Nephron (organoid): ENCODE measurements at regions not wholly inside any gene's neighbourhood (a gene's known extent, or its start where the extent isn't known, plus 50 kb on each side); places are given as distances from the start of the nearest gene placed in this dataset.

Experiments used
- H3K27ac Mint-ChIP-seq, 3 experiments: 2 replicates each; pipeline ENCODE4 v1.8.0; 2020; ENCODE audit warnings: mixed read lengths in 3 of 3, mild to moderate bottlenecking in 2 of 3, moderate library complexity in 1 of 3
- H3K27me3 Mint-ChIP-seq: 2 replicates; pipeline ENCODE4 v1.8.0; 2021; ENCODE audit warnings: low read depth, mild to moderate bottlenecking, moderate library complexity, mixed read lengths
- H3K36me3 Mint-ChIP-seq: 2 replicates; pipeline ENCODE4 v1.8.0; 2020; ENCODE audit warnings: low read depth, mixed read lengths
- H3K4me1 Mint-ChIP-seq: 2 replicates; pipeline ENCODE4 v1.8.0; 2020; ENCODE audit warnings: mixed read lengths
- H3K4me3 Mint-ChIP-seq, 3 experiments: 2 replicates each; pipeline ENCODE4 v1.8.0; 2020; ENCODE audit warnings: mild to moderate bottlenecking in 3 of 3, mixed read lengths in 3 of 3, moderate library complexity in 2 of 3
- H3K9me3 Mint-ChIP-seq: 2 replicates; pipeline ENCODE4 v1.8.0; 2020; ENCODE audit warnings: mixed read lengths
- CTCF ChIP-seq, 3 experiments: fragments of 200-600 bp; sonication (generic); IDR thresholded peaks; one replicate each; pipeline ENCODE4 v1.5.0; 2021; ENCODE audit warnings: antibody characterized with exemption in 3 of 3; ENCODE audit not compliant: unreplicated experiment in 3 of 3

GRCh38 chr10:108104551-108105156, 940.1 kb upstream of the SORCS1 start:
- Mint-ChIP-seq H3K9me3 (no peaks in the 10 kb centered on the region), H3K27ac (no peak overlapping the region), H3K4me3 (no peak overlapping the region), H3K36me3 (no peaks in the 10 kb centered on the region), H3K4me1 (no peaks in the 10 kb centered on the region), H3K27me3 (peaks cover 3% of the 10 kb centered on the region)
- no peak for TF ChIP-seq CTCF (IDR thresholded peaks at IDR 0.05; ENCODE audit: unreplicated experiment in 3 of 3)

GRCh38 chr10:108097258-108097657, 932.8 kb upstream of the SORCS1 start:
- TF ChIP-seq CTCF (IDR thresholded peaks at IDR 0.05; ENCODE audit: unreplicated experiment in 3 of 3), result no peak
- Mint-ChIP-seq H3K4me1 (no peaks in the 10 kb centered on the region), H3K4me3 (no peak overlapping the region), H3K27me3 (peaks cover 4% of the 10 kb centered on the region), H3K36me3 (no peaks in the 10 kb centered on the region), H3K27ac (no peak overlapping the region), H3K9me3 (no peaks in the 10 kb centered on the region)

GRCh38 chr10:108095932-108096925, 931.7 kb upstream of the SORCS1 start:
- H3K36me3 Mint-ChIP-seq, result no peaks in the 10 kb centered on the region
- no peaks in the 10 kb centered on the region for H3K9me3 Mint-ChIP-seq
- peaks cover 4% of the 10 kb centered on the region for H3K27me3 Mint-ChIP-seq
- H3K4me3 Mint-ChIP-seq, result no peak overlapping the region
- H3K4me1 Mint-ChIP-seq, result no peaks in the 10 kb centered on the region
- TF ChIP-seq CTCF (IDR thresholded peaks at IDR 0.05; ENCODE audit: unreplicated experiment in 3 of 3), result no peak
- no peak overlapping the region for H3K27ac Mint-ChIP-seq

DNA sequence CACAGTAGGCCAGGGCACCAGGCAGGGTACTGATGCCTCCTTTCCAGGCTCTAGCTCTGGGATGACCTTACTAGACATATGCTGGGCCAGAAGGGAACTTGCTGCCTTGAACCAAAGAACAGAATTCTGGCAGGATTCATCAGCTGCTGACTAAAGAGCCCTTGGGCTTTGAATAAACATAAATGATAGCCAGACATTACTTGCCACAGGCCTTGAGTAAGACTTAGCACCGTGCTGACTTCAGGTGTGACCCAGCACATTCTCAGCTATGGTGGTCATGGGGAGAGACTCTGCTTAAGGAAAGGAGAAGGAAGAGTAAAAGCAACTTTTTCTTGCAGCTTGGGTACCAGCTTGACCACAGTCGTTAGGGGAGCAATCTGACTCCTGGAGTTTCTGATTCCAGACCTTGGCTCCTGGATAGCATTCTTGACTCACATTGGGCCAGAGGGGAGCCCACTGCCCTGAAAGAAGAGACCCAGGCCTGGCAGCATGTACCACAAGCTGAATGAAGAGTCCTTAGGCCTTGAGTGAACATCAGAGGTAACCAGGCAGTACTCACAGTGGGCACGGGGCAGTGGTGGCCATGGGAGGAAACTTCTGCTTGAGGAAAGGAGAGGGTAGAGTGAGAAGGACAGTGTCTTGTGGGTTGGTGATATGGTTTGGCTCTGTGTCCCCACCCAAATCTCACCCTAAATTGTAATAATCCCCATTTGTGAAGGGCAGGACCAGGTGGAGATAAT, 926.1 kb upstream of the SORCS1 start:
- H3K4me1 Mint-ChIP-seq, result no peaks in the 10 kb centered on the region
- no peak overlapping the region for H3K27ac Mint-ChIP-seq
- TF ChIP-seq CTCF (IDR thresholded peaks at IDR 0.05; ENCODE audit: unreplicated experiment in 3 of 3), result no peak
- H3K9me3 Mint-ChIP-seq, result no peaks in the 10 kb centered on the region
- no peaks in the 10 kb centered on the region for H3K36me3 Mint-ChIP-seq
- no peaks in the 10 kb centered on the region for H3K27me3 Mint-ChIP-seq
- H3K4me3 Mint-ChIP-seq, result no peak overlapping the region

GRCh38 chr10:108086502-108086901, 922.0 kb upstream of the SORCS1 start:
- no peaks in the 10 kb centered on the region for H3K9me3 Mint-ChIP-seq
- TF ChIP-seq CTCF (IDR thresholded peaks at IDR 0.05; ENCODE audit: unreplicated experiment in 3 of 3), result no peak
- no peaks in the 10 kb centered on the region for H3K4me1 Mint-ChIP-seq
- H3K27me3 Mint-ChIP-seq, result no peaks in the 10 kb centered on the region
- no peak overlapping the region for H3K27ac Mint-ChIP-seq
- H3K36me3 Mint-ChIP-seq, result no peaks in the 10 kb centered on the region
- H3K4me3 Mint-ChIP-seq, result no peak overlapping the region
